Duodenal mucosa (tissue), 2 donors: ENCODE measurements at regions not wholly inside any gene's neighbourhood (a gene's known extent, or its start where the extent isn't known, plus 50 kb on each side); places are given as distances from the start of the nearest gene placed in this dataset.
"Not testable (repeated sequence)": the region's sequence is repeated elsewhere in the genome, so short reads cannot be mapped to it uniquely, and the experiment has no call there.

Experiments
- H3K27ac ChIP-seq: one replicate; pipeline ENCODE4 v1.7.0; 2013; ENCODE audit warnings: low read depth, low read length
- H3K27me3 ChIP-seq, 2 donors: one replicate each; pipeline ENCODE4 v1.7.0; 2013; ENCODE audit warnings: low read length in 2 of 2, control low read depth in 1 of 2; ENCODE audit not compliant: insufficient read depth in 2 of 2, control insufficient read depth in 1 of 2
- H3K36me3 ChIP-seq, 2 donors: one replicate each; pipeline ENCODE4 v1.7.0; 2013; ENCODE audit warnings: low read length in 2 of 2, control low read depth in 1 of 2; ENCODE audit not compliant: insufficient read depth in 2 of 2, control insufficient read depth in 1 of 2
- H3K4me1 ChIP-seq, 2 donors: one replicate each; pipeline ENCODE4 v1.7.0; 2013; ENCODE audit warnings: low read length in 2 of 2, control low read depth in 1 of 2; ENCODE audit not compliant: insufficient read depth in 2 of 2, control insufficient read depth in 1 of 2
- H3K4me3 ChIP-seq, 2 donors: one replicate each; pipeline ENCODE4 v1.7.0; 2013; ENCODE audit warnings: low read length in 2 of 2, low read depth in 1 of 2
- H3K9ac ChIP-seq, 2 donors: one replicate each; pipeline ENCODE4 v1.7.0; 2013; ENCODE audit warnings: low read length in 2 of 2, low read depth in 1 of 2
- H3K9me3 ChIP-seq, 2 donors: one replicate each; pipeline ENCODE4 v1.7.0; 2013; ENCODE audit warnings: low read length in 2 of 2, control low read depth in 1 of 2; ENCODE audit not compliant: control insufficient read depth in 1 of 2

DNA sequence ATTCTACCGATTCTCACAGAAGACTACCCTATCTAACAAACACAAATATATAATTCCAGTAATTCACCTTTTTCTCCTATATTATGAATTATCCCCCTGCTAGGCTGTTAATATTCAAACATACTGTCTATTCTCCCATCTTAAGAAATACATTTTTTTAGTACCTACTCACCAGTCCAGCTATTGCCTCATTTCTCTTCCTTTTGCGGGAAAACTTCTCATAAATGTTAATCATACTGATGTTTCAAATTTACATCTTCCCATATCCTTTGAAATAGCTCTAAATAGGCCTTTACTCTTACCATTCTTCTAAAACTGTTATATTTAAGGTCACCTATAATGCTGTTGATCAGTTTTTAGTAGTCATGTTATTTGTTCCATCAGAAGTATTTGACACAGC is 759.1 kb upstream of the SLIT2 start:
- Histone ChIP-seq H3K27ac (no peak overlapping the region), H3K9me3 (no peaks in the 10 kb centered on the region), H3K9ac (no peak overlapping the region), H3K27me3 (no peaks in the 10 kb centered on the region), H3K4me3 (no peak overlapping the region), H3K4me1 (no peaks in the 10 kb centered on the region), H3K36me3 (no peaks in the 10 kb centered on the region)

DNA sequence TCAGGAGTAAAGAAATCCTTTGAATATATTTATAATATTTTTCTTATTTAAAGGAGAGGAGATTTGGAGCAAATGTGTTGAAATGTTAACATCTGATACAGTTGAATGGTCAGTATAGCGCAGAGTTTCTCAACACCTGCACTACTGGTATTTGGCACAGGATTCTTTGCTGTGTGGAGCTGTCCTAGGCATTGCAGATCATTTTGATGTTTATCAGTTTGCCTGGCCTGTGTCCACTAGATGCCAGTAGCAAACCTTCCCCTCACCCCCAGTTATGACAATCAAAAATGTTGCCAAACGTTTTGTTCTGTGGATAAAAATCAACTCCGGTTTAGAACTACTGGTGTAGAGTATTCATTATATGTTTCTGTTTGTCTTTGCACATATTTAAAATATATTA is 765.3 kb upstream of the SLIT2 start:
- Histone ChIP-seq H3K4me1 (no peaks in the 10 kb centered on the region), H3K4me3 (no peak overlapping the region), H3K27me3 (no peaks in the 10 kb centered on the region), H3K27ac (no peak overlapping the region), H3K36me3 (no peaks in the 10 kb centered on the region), H3K9me3 (no peaks in the 10 kb centered on the region), H3K9ac (no peak overlapping the region)

DNA sequence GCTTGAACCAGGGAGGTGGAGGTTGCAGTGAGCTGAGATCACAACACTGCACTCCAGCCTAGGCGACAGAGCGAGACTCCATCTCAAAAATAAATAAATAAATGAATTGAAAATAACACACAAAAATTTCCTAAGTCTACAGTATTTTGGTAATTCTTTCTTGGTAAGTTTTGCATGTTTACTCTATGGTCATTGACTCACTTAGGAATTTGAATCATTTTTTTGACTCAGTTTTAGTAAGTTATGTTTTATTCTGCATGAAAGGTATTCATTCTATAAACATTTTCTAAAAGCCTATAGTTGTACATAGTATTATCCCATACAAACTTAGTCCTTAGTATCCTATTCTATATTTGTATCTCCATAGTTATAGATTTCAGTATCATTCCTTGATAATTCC is 772.9 kb upstream of the SLIT2 start:
- Histone ChIP-seq H3K9ac (no peak overlapping the region), H3K9me3 (no peaks in the 10 kb centered on the region), H3K36me3 (no peaks in the 10 kb centered on the region)

DNA sequence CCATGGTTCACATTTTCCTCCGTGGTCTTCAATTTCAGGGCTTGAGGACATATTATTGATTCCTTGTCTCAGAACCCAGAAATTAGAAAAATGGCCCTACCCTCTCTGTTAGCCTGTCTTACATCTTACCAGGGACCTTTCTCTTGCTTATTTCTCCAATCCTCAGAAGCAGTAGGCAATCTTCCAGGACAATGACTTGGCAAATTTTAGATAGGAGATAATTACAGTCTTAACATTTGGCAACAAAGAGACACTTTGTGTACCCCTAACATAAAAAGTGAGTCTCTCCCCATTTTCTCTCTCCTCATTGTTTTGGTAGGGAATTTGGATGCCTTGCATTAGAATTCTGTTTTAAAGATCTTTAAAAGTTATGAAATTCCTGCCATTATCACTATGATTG is 778.1 kb upstream of the SLIT2 start:
- Histone ChIP-seq H3K9ac (no peak overlapping the region), H3K36me3 (no peaks in the 10 kb centered on the region), H3K27me3 (no peaks in the 10 kb centered on the region), H3K9me3 (peaks cover 3 to 4% of the 10 kb centered on the region in 2 donors), H3K4me3 (no peak overlapping the region), H3K4me1 (no peaks in the 10 kb centered on the region), H3K27ac (no peak overlapping the region)

More for the DNA sequence above, 772.9 kb upstream of the SLIT2 start:
- Histone ChIP-seq H3K27me3 (no peaks in the 10 kb centered on the region), H3K4me3 (no peak overlapping the region), H3K4me1 (no peaks in the 10 kb centered on the region), H3K27ac (no peak overlapping the region)

DNA sequence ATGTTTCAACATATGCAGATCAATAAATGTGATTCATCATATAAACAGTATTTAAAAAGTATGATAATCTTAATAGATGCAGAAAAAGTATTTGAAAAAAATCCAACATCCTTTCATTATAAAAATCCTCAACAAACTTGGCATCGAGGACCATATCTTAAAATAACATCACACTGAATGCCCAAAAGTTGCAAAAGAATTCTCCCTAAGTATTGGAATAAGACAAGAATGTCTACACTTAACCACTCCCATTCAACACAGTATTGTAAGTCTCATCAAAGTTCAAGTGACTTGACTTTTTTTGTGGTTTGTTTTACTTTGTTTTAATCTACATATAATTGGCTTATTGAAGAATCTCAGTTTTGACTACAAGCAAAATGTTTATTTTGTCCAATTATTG is 779.0 kb upstream of the SLIT2 start:
- Histone ChIP-seq H3K9ac (no peak overlapping the region), H3K4me3 (no peak overlapping the region), H3K27me3 (no peaks in the 10 kb centered on the region), H3K9me3 (peaks cover 3 to 4% of the 10 kb centered on the region in 2 donors), H3K27ac (no peak overlapping the region), H3K4me1 (no peaks in the 10 kb centered on the region), H3K36me3 (no peaks in the 10 kb centered on the region)

DNA sequence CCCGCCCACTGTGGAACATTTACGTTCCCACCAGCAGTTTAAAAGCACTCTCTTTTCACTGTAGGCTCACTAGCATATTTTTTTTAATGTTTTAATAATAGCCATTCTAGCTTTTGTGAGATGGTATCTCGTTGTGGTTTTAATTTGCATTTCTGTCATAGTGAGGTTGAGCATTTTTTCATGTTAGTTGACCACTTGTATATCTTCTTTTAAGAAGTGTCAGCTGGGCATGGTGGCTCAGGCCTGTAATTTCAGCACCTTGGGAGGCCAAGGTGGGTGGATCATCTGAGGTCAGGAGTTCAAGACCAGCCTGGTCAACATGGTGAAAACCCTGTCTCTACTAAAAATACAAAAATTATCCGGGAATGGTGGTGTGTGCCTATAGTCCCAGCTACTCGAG is 781.7 kb upstream of the SLIT2 start:
- not testable (repeated sequence) for H3K27me3 ChIP-seq, H3K9ac ChIP-seq, H3K27ac ChIP-seq, H3K4me1 ChIP-seq, H3K9me3 ChIP-seq, H3K36me3 ChIP-seq, H3K4me3 ChIP-seq

DNA sequence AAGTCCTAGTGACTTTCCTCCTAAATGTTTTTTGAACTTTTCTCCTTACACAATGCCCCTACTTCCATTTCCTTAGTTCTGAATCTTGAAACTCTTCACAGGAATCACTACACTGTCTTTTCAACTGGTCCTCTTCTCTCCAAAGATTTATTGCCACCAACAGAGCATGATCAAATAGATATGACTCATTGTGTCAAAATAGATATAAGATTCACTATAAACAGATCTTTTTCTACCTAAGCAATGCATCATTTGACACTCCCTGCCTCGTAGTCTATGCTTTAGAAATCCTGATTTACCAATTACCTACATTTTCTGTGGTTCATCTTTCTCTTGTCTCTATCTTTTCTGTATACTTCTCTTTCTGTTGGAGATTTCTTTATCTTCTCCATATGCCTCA is 789.6 kb upstream of the SLIT2 start:
- Histone ChIP-seq H3K4me3 (no peak overlapping the region), H3K36me3 (no peaks in the 10 kb centered on the region), H3K9ac (no peak overlapping the region), H3K9me3 (no peaks in the 10 kb centered on the region), H3K27me3 (no peaks in the 10 kb centered on the region), H3K27ac (no peak overlapping the region), H3K4me1 (no peaks in the 10 kb centered on the region)

DNA sequence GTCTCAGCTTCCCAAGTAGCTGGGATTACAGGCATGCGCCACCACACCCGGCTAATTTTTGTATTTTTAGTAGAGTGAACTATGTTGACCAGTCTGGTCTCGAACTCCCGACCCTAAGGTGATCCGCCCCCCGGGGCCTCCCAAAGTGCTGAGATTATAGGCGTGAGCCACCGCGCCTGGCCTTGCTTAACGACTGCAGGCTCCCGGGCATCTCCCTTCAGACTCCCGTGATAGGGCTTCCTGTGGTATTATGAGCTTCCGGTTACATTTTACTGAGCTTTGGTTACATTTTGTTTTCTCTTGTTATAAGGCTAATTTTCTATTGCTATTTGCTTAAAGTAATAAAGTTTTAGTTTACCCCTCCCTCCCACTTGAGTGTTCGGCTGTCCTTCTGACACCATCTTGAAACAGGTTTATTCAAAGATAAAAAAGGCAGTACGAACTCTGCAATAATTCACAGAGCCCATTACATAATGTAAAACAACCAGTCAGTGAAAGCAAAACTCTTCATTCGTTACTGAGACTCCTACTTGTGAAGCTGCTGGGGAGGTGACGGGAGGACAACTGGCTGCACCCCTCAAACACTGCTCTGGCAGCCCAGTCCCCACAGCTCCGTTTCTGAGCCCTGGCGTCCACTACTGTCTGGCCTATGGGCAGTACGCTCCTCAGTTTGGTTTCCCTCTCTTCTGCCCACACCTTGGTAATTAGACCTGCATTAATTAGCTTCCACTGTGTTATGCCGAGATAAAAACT is 795.7 kb upstream of the SLIT2 start:
- peaks cover 4% of the 10 kb centered on the region in 2 donors for H3K9me3 ChIP-seq
- H3K27ac ChIP-seq: no peak overlapping the region
- H3K4me1 ChIP-seq: no peaks in the 10 kb centered on the region
- H3K9ac ChIP-seq: no peak overlapping the region
- no peak overlapping the region for H3K4me3 ChIP-seq
- H3K27me3 ChIP-seq: no peaks in the 10 kb centered on the region
- H3K36me3 ChIP-seq: no peaks in the 10 kb centered on the region

DNA sequence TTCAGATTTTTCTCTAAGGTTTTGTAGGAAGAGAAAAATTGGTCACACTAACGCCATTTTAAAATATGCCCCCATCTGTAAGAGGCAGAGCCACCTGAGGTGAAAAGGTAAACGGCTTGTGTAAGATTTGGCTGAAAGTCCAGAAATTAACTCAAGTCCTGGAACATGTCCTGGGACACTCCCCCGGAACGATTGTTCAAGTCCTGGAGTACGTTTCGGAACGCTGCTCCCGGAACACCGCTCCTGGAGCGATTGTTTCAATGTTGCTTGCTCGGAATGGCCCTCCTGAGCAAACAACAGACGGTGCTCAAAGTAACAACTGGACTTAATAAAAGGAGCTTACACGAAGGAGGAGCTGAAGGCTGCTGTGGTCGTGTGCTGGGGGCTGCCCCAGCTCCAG is 796.5 kb upstream of the SLIT2 start:
- H3K9ac ChIP-seq: no peak overlapping the region
- no peaks in the 10 kb centered on the region for H3K4me1 ChIP-seq
- no peaks in the 10 kb centered on the region for H3K36me3 ChIP-seq
- H3K4me3 ChIP-seq: no peak overlapping the region
- no peak overlapping the region for H3K27ac ChIP-seq
- H3K9me3 ChIP-seq: peaks cover 4 to 7% of the 10 kb centered on the region in 2 donors
- no peaks in the 10 kb centered on the region for H3K27me3 ChIP-seq

DNA sequence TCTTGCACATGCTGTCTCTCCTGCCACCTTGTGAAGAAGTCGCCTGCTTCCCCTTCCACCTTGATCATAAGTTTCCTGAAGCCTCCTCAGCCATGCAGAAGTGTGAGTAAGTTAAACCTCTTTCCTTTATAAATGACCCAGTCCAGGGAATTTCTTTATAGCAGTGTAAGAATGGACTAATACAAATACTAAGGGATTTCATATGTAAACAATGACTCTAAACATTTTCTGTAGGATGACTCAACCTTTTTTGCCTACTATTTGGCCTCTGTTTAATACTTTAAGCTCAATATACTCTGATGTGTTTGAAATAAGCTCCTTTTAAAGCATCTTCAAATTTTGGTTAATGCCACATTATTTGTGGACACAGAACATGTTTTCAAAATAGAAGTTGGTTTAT is 813.5 kb upstream of the SLIT2 start:
- no peak overlapping the region for H3K27ac ChIP-seq
- no peaks in the 10 kb centered on the region for H3K27me3 ChIP-seq
- no peak overlapping the region for H3K4me3 ChIP-seq

DNA sequence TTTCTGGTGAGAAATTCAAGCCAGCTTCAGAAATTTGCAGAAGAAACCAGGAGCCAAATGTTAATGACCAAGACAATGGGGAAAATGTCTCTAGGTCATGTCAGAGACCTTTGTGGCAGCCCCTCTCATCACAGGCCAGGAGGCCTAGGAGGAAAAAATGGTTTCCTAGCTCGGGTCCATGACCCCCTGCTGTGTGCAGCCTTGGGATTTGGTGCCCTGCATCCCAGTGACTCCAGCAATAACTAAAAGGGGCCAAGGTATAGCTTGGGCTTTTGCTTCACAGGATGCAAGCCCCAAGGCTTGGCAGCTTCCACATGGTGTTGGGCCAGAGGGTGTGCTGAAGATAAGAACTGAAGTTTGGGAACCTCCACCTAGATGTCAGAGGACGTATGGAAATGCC is 814.7 kb upstream of the SLIT2 start:
- H3K27ac ChIP-seq: no peak overlapping the region
- no peak overlapping the region for H3K4me3 ChIP-seq
- H3K9ac ChIP-seq: no peak overlapping the region
- H3K36me3 ChIP-seq: no peaks in the 10 kb centered on the region
- H3K4me1 ChIP-seq: no peaks in the 10 kb centered on the region
- peaks cover 6 to 10% of the 10 kb centered on the region in 2 donors for H3K9me3 ChIP-seq
- no peaks in the 10 kb centered on the region for H3K27me3 ChIP-seq

More for the DNA sequence above, 813.5 kb upstream of the SLIT2 start:
- no peak overlapping the region for H3K9ac ChIP-seq
- no peaks in the 10 kb centered on the region for H3K36me3 ChIP-seq
- H3K9me3 ChIP-seq: peaks cover 13 to 14% of the 10 kb centered on the region in 2 donors
- H3K4me1 ChIP-seq: no peaks in the 10 kb centered on the region
